H1 (cell line): ENCODE measurements at regions not wholly inside any gene's neighbourhood (a gene's known extent, or its start where the extent isn't known, plus 50 kb on each side); places are given as distances from the start of the nearest gene placed in this dataset.

Source experiments
- CTCF ChIA-PET: fragments of 300-600 bp; sonication (Branson Sonifier 250); formaldehyde crosslinking; loops from one replicate; lab custom pipeline; 2021; ENCODE audit not compliant: partially characterized antibody; lab: Charles Lee
- POLR2A ChIA-PET: fragments of 300-600 bp; sonication (Branson Sonifier 250); formaldehyde crosslinking; loops from one replicate; lab custom pipeline; 2021; ENCODE audit warnings: inconsistent platforms; ENCODE audit not compliant: partially characterized antibody; lab: Charles Lee
- DNase-seq, 2 experiments: peaks; one replicate each; pipeline versions ENCODE4 v3.0.0 to v3.0.0-alpha.2; 2010 to 2022; ENCODE audit warnings: low spot score in 2 of 2, low read depth in 1 of 2, mixed read lengths in 1 of 2
- FAIRE-seq: peaks from 2 replicates; lab custom pipeline; 2011; peaks lifted over from hg19 to GRCh38; lab: Jason Lieb, UNC
- H2AFZ ChIP-seq: 2 replicates; pipeline ENCODE4 v1.8.1; 2012; ENCODE audit warnings: low read length, inconsistent platforms
- H2AK5ac ChIP-seq: 2 replicates; pipeline ENCODE4 v1.6.1; 2013; ENCODE audit warnings: low read depth, low read length
- H2BK120ac ChIP-seq: replicated peaks from 2 replicates; pipeline ENCODE3; 2013; ENCODE audit warnings: low read depth, low read length, inconsistent platforms
- H2BK12ac ChIP-seq: 2 replicates; pipeline ENCODE4 v1.6.1; 2013; ENCODE audit warnings: low read depth, low read length
- H2BK15ac ChIP-seq: 2 replicates; pipeline ENCODE4 v1.6.1; 2013; ENCODE audit warnings: low read length
- H2BK20ac ChIP-seq: 2 replicates; pipeline ENCODE4 v1.6.1; 2013; ENCODE audit warnings: low read length
- H2BK5ac ChIP-seq: 2 replicates; pipeline ENCODE4 v1.6.1; 2013; ENCODE audit warnings: low read depth, low read length
- H3K14ac ChIP-seq: 2 replicates; pipeline ENCODE4 v1.6.1; 2013; ENCODE audit warnings: inconsistent platforms; ENCODE audit not compliant: insufficient read length
- H3K18ac ChIP-seq: 2 replicates; pipeline ENCODE4 v1.6.1; 2013; ENCODE audit warnings: low read length; ENCODE audit errors: extremely low read depth
- H3K23ac ChIP-seq: 2 replicates; pipeline ENCODE4 v1.6.1; 2013; ENCODE audit warnings: inconsistent platforms; ENCODE audit not compliant: insufficient read length
- H3K23me2 ChIP-seq: 2 replicates; pipeline ENCODE4 v1.6.1; 2013; ENCODE audit warnings: low read depth, low read length
- H3K27ac ChIP-seq: 2 replicates; pipeline ENCODE4 v1.6.1; 2011; ENCODE audit warnings: low read depth, low read length, inconsistent platforms
- H3K27me3 ChIP-seq, 4 experiments: replicated peaks in 1 of 4; 1 replicate in 1 of 4; 2 replicates in 3 of 4; pipeline versions ENCODE4 v1.6.1 to v1.8.1; 2011 to 2013; ENCODE audit warnings: low read length in 3 of 4, mild to moderate bottlenecking in 3 of 4, inconsistent platforms in 2 of 4, mixed read lengths in 2 of 4, moderate library complexity in 1 of 4; ENCODE audit not compliant: control insufficient read depth in 3 of 4, insufficient read depth in 3 of 4; ENCODE audit errors: extremely low read depth in 1 of 4
- H3K36me3 ChIP-seq, 4 experiments: 2 replicates each; pipeline versions ENCODE4 v1.6.1 to v1.8.1; 2011 to 2013; ENCODE audit warnings: mild to moderate bottlenecking in 4 of 4, low read length in 3 of 4, moderate library complexity in 2 of 4, control low read depth in 1 of 4, inconsistent platforms in 1 of 4; ENCODE audit not compliant: insufficient read depth in 4 of 4, control insufficient read depth in 2 of 4
- H3K4ac ChIP-seq: replicated peaks from 2 replicates; pipeline ENCODE3; 2013; ENCODE audit warnings: low read length, low read depth, mixed read lengths, inconsistent platforms; ENCODE audit not compliant: insufficient read length
- H3K4me1 ChIP-seq, 4 experiments: replicated peaks in 1 of 4; 1 replicate in 1 of 4; 2 replicates in 3 of 4; pipeline versions ENCODE4 v1.6.1 to v1.8.1; 2011 to 2013; ENCODE audit warnings: low read length in 3 of 4, inconsistent platforms in 2 of 4, mixed read lengths in 1 of 4; ENCODE audit not compliant: insufficient read depth in 4 of 4, control insufficient read depth in 3 of 4
- H3K4me2 ChIP-seq, 2 experiments: 2 replicates each; pipeline versions ENCODE4 v1.6.1 to v1.8.1; 2011 to 2013; ENCODE audit warnings: low read depth in 2 of 2, low read length in 2 of 2, control low read depth in 1 of 2, inconsistent platforms in 1 of 2, mild to moderate bottlenecking in 1 of 2; ENCODE audit not compliant: insufficient read depth in 1 of 2
- H3K4me3 ChIP-seq, 4 experiments: fragments of 200-600, 300-600 bp in 1 of 4; sonication (generic), shearing (Covaris generic), sonication (Bioruptor Twin) in 1 of 4; 2 replicates each; pipeline versions ENCODE4 v1.5.1 to v1.8.1; 2011 to 2016; ENCODE audit warnings: low read length in 4 of 4, low read depth in 3 of 4, control low read depth in 2 of 4, inconsistent platforms in 2 of 4, mild to moderate bottlenecking in 2 of 4, mixed read lengths in 1 of 4, moderate library complexity in 1 of 4; ENCODE audit not compliant: insufficient read depth in 2 of 4; ENCODE audit errors: extremely low read depth in 1 of 4
- H3K56ac ChIP-seq: replicated peaks from 2 replicates; pipeline ENCODE3; 2013; ENCODE audit warnings: low read depth, mild to moderate bottlenecking, mixed read lengths, low read length, inconsistent platforms; ENCODE audit not compliant: insufficient read length
- H3K79me1 ChIP-seq: 2 replicates; pipeline ENCODE4 v1.6.1; 2013; ENCODE audit warnings: low read depth, low read length, control low read depth
- H3K79me2 ChIP-seq, 2 experiments: 2 replicates each; pipeline versions ENCODE4 v1.6.1 to v1.8.1; 2012 to 2013; ENCODE audit warnings: low read length in 2 of 2, mild to moderate bottlenecking in 2 of 2, inconsistent platforms in 1 of 2; ENCODE audit not compliant: insufficient read depth in 2 of 2, control insufficient read depth in 1 of 2
- H3K9ac ChIP-seq, 4 experiments: replicated peaks in 1 of 4; 1 replicate in 1 of 4; 2 replicates in 3 of 4; pipeline versions ENCODE4 v1.6.1 to v1.8.1; 2011 to 2013; ENCODE audit warnings: low read depth in 3 of 4, low read length in 3 of 4, control low read depth in 2 of 4, mild to moderate bottlenecking in 2 of 4, moderate library complexity in 2 of 4, inconsistent platforms in 1 of 4; ENCODE audit errors: extremely low read depth in 1 of 4
- H3K9me3 ChIP-seq, 2 experiments: 2 replicates each; pipeline versions ENCODE4 v1.6.1 to v1.8.1; 2012 to 2013; ENCODE audit warnings: mild to moderate bottlenecking in 2 of 2, moderate library complexity in 2 of 2, control low read depth in 1 of 2, inconsistent platforms in 1 of 2, low read depth in 1 of 2, low read length in 1 of 2, mixed read lengths in 1 of 2; ENCODE audit not compliant: insufficient read depth in 2 of 2
- H4K20me1 ChIP-seq, 2 experiments: replicated peaks in 1 of 2; 2 replicates each; pipeline versions ENCODE3 to v1.8.1; 2011 to 2013; ENCODE audit warnings: inconsistent platforms in 2 of 2, low read length in 2 of 2, mild to moderate bottlenecking in 1 of 2; ENCODE audit not compliant: insufficient read depth in 2 of 2, control insufficient read depth in 1 of 2
- H4K5ac ChIP-seq: 2 replicates; pipeline ENCODE4 v1.6.1; 2013; ENCODE audit warnings: low read length, low read depth, mixed read lengths, inconsistent platforms; ENCODE audit not compliant: insufficient read length
- H4K8ac ChIP-seq: 2 replicates; pipeline ENCODE4 v1.8.0; 2013; ENCODE audit warnings: mild to moderate bottlenecking, moderate library complexity, low read length, inconsistent platforms; ENCODE audit not compliant: insufficient read depth; ENCODE audit errors: extremely low read depth
- H4K91ac ChIP-seq: replicated peaks from 2 replicates; pipeline ENCODE3; 2013; ENCODE audit warnings: low read length, mixed read lengths, inconsistent platforms; ENCODE audit not compliant: insufficient read length
- BCL11A ChIP-seq, 2 experiments: IDR thresholded peaks; one replicate each; pipeline ENCODE4 v1.6.1; 2011; ENCODE audit warnings: low read depth in 2 of 2, low read length in 2 of 2, mild to moderate bottlenecking in 2 of 2
- CBX5 ChIP-seq: fragments of 300-800, 300-1000 bp; sonication (generic); IDR thresholded peaks from 2 replicates; pipeline ENCODE4 v1.7.1; 2016; ENCODE audit warnings: antibody characterized with exemption, low read length, low read depth
- CBX8 ChIP-seq: fragments of 300-800, 300-1000 bp; sonication (generic); IDR thresholded peaks from 2 replicates; pipeline ENCODE4 v1.7.1; 2016; ENCODE audit warnings: low read depth, low read length, borderline replicate concordance
- CTBP2 ChIP-seq: IDR thresholded peaks from 2 replicates; pipeline ENCODE4 v1.7.0; 2011; ENCODE audit warnings: borderline replicate concordance, mild to moderate bottlenecking, moderate library complexity, mixed read lengths, low read length; ENCODE audit not compliant: insufficient read depth, insufficient read length
- SRF ChIP-seq: IDR thresholded peaks from 2 replicates; pipeline ENCODE4 v1.6.1; 2011; ENCODE audit warnings: mild to moderate bottlenecking, low read depth, low read length, moderate library complexity
- WGBS, 2 experiments: shearing (Covaris generic) in 1 of 2; methylation state at CpG; one replicate each; pipeline versions ENCODE4 v1.1.6 to v1.1.7; 2013 to 2015; ENCODE audit warnings: low lambda C conversion rate in 2 of 2, mixed read lengths in 2 of 2, inconsistent platforms in 1 of 2, low coverage in 1 of 2, missing lambda C conversion rate in 1 of 2; ENCODE audit not compliant: insufficient replicate concordance in 2 of 2, insufficient coverage in 1 of 2, insufficient read length in 1 of 2; ENCODE audit errors: extremely low coverage in 1 of 2, missing lambda C conversion rate in 1 of 2; 5-methylcytosine and 5-hydroxymethylcytosine counted together

DNA sequence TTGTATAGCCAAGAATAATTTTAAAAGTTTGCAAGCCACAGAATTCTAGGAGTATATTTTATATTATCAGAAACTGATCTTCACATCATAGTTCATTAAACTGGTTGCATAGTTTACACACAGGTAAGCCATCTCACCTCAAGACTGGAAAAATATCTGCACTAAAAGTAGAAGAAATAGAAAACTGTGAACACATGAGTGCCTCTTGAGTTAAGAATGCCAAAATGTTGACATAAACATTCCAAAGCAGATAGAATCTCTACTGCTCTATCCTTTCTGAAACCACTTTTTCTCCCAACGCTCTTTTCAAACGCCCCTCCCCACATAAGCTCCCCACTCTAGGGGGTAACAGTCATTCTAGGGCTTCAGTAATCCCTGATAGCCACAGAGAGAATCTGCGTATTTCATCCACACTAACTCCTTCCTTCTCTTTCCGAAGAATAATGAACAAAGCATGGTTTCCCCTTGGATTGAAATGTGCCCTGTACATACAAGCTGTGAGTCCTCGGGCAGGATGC lies 201.5 kb downstream of the IRS2 start:
- Histone ChIP-seq H2AFZ (no peak overlapping the region), H3K9ac (no peak overlapping the region), H3K79me2 (no peaks in the 10 kb centered on the region), H3K36me3 (no peaks in the 10 kb centered on the region), H3K4me1 (no peaks in the 10 kb centered on the region), H4K91ac (no peak overlapping the region), H2BK12ac (no peak overlapping the region), H3K4me3 (no peak overlapping the region), H3K4ac (no peak overlapping the region), H3K9me3 (no peaks in the 10 kb centered on the region), H3K27me3 (no peaks in the 10 kb centered on the region), H4K20me1 (no peaks in the 10 kb centered on the region), H3K4me2 (no peak overlapping the region), H2BK15ac (no peak overlapping the region), H4K5ac (no peak overlapping the region), H3K23me2 (no peaks in the 10 kb centered on the region), H3K79me1 (no peaks in the 10 kb centered on the region), H3K18ac (no peak overlapping the region), H3K23ac (no peak overlapping the region), H3K14ac (no peak overlapping the region), H2BK120ac (no peak overlapping the region), H2BK20ac (no peak overlapping the region), H3K56ac (no peak overlapping the region), H4K8ac (no peak overlapping the region), H2BK5ac (no peak overlapping the region), H3K27ac (no peak overlapping the region), H2AK5ac (no peak overlapping the region)
- DNase-seq (no peak), FAIRE-seq (no peak)
- TF ChIP-seq SRF, result no peak
- TF ChIP-seq BCL11A (IDR thresholded peaks at IDR 0.05; ENCODE audit: low read depth in 2 of 2, low read length in 2 of 2), result no peak
- no peak for TF ChIP-seq CBX8
- no peak for TF ChIP-seq CBX5
- no peak for TF ChIP-seq CTBP2
- ChIA-PET POLR2A (no interaction called here), CTCF (interaction anchor here (0.9 to 1.6 kb wide), 4 partner anchors 10 to 114 kb away, joined by 3 to 5 read pairs (median 3); no protein-coding TSS in a partner anchor)
- WGBS, 2 experiments, result 79% methylated on average over 5 of the region's 5 CpGs; no CpG with 5 or more reads in 1 of the 2 experiments
